RWPE2 (cell line): ENCODE measurements at regions not wholly inside any gene's neighbourhood (a gene's known extent, or its start where the extent isn't known, plus 50 kb on each side); places are given as distances from the start of the nearest gene placed in this dataset.

Source experiments
- ATAC-seq: fragments of 200-7000 bp; cut with Tn5 transposase; 3 replicates; pipeline ENCODE4 v1.9.1; 2021; ENCODE audit warnings: low read depth
- DNase-seq: peaks from one replicate; pipeline ENCODE4 v3.0.0-alpha.2; 2020; ENCODE audit warnings: low spot score
- H3K27ac ChIP-seq: fragments of 450-650 bp; 2 replicates; pipeline ENCODE4 v1.5.1; 2017; ENCODE audit warnings: mild to moderate bottlenecking; ENCODE audit not compliant: poor library complexity, severe bottlenecking
- H3K27me3 ChIP-seq: fragments of 250-450 bp; sonication (Bioruptor Pico); 2 replicates; pipeline ENCODE4 v1.5.1; 2021; ENCODE audit warnings: mild to moderate bottlenecking, moderate library complexity; ENCODE audit not compliant: insufficient read depth, poor library complexity, severe bottlenecking
- H3K36me3 ChIP-seq: fragments of 250-450 bp; sonication (Bioruptor Pico); 2 replicates; pipeline ENCODE4 v1.5.1; 2020; ENCODE audit warnings: low read depth, mild to moderate bottlenecking, moderate library complexity
- H3K4me1 ChIP-seq: fragments of 250-450 bp; sonication (Bioruptor Pico); 2 replicates; pipeline ENCODE4 v1.5.1; 2021; ENCODE audit warnings: mild to moderate bottlenecking, moderate library complexity; ENCODE audit not compliant: insufficient read depth, poor library complexity, severe bottlenecking
- H3K4me3 ChIP-seq: fragments of 250-450 bp; sonication (Bioruptor Pico); 2 replicates; pipeline ENCODE4 v1.5.1; 2021; ENCODE audit warnings: mild to moderate bottlenecking, moderate library complexity; ENCODE audit not compliant: severe bottlenecking
- H3K9me3 ChIP-seq: fragments of 250-450 bp; sonication (Bioruptor Pico); 2 replicates; pipeline ENCODE4 v1.5.1; 2021; ENCODE audit warnings: mild to moderate bottlenecking, moderate library complexity; ENCODE audit not compliant: severe bottlenecking
- TF ChIP-seq, protein P1 (sequence below): fragments of 450-650 bp; IDR thresholded peaks from one replicate; pipeline ENCODE4 v1.5.1; 2017; ENCODE audit warnings: mild to moderate bottlenecking, moderate library complexity; ENCODE audit not compliant: poor library complexity, severe bottlenecking

DNA sequence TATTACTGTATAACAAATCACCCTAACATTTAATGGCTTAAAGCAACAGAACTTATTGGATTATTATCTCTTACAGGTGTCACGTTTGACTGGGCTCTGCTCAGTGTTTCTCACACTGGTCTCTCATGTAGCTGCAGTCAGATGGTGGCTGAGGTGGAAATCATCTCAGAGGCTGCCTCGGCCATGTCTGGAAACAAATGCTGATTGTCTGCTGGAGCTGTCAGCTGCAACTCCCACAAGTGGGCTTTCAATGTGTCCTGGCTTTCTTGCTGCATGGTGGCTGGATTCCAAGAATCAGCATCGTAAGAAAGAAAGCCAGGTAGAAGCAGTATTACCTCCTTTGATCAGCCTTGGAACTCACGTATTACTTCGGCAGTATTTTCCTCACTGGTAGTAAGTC, 277.6 kb downstream of the SPANXN1 start:
- TF ChIP-seq, protein P1, sequence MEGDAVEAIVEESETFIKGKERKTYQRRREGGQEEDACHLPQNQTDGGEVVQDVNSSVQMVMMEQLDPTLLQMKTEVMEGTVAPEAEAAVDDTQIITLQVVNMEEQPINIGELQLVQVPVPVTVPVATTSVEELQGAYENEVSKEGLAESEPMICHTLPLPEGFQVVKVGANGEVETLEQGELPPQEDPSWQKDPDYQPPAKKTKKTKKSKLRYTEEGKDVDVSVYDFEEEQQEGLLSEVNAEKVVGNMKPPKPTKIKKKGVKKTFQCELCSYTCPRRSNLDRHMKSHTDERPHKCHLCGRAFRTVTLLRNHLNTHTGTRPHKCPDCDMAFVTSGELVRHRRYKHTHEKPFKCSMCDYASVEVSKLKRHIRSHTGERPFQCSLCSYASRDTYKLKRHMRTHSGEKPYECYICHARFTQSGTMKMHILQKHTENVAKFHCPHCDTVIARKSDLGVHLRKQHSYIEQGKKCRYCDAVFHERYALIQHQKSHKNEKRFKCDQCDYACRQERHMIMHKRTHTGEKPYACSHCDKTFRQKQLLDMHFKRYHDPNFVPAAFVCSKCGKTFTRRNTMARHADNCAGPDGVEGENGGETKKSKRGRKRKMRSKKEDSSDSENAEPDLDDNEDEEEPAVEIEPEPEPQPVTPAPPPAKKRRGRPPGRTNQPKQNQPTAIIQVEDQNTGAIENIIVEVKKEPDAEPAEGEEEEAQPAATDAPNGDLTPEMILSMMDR, result no peak
- H3K9me3 ChIP-seq, result no peaks in the 10 kb centered on the region
- no peak for ATAC-seq

DNA sequence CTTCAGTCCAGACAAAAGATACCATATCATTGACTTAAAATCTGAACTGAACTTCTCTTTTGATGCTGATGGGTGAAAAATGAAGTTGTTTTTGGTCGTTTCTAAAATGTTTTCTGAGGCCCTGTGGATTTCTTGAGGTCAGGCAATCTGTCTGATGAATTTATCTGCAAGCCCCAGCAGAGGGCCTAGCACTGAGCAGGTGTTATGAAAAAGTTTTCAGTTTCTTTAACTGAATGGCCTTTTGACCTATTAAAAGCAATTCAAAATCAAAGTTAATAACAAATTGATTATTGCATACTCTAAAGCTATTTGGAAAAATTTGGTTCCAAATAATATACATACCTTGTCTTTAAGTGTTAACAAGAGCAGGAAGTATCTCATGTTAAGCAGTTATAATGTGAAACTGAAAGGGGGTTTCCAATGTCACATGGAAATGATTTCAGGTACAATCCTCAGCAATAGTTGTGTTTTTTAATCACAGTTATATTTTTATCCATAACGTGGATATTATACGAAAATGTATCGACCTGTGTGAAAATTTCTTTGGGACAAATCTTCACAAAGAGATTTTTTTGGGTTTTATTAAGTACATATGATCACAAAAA, 285.0 kb downstream of the SPANXN1 start:
- H3K4me3 ChIP-seq, result no peak overlapping the region
- no peaks in the 10 kb centered on the region for H3K27me3 ChIP-seq
- TF ChIP-seq, protein P1, result no peak
- ATAC-seq, result no peak
- H3K4me1 ChIP-seq, result no peaks in the 10 kb centered on the region
- H3K36me3 ChIP-seq, result no peaks in the 10 kb centered on the region
- H3K27ac ChIP-seq, result no peak overlapping the region
- DNase-seq, result no peak
- H3K9me3 ChIP-seq, result no peaks in the 10 kb centered on the region

More for the DNA sequence above, 277.6 kb downstream of the SPANXN1 start:
- no peaks in the 10 kb centered on the region for H3K4me1 ChIP-seq
- no peaks in the 10 kb centered on the region for H3K36me3 ChIP-seq
- H3K4me3 ChIP-seq, result no peak overlapping the region
- DNase-seq, result no peak
- no peaks in the 10 kb centered on the region for H3K27me3 ChIP-seq
- no peak overlapping the region for H3K27ac ChIP-seq

DNA sequence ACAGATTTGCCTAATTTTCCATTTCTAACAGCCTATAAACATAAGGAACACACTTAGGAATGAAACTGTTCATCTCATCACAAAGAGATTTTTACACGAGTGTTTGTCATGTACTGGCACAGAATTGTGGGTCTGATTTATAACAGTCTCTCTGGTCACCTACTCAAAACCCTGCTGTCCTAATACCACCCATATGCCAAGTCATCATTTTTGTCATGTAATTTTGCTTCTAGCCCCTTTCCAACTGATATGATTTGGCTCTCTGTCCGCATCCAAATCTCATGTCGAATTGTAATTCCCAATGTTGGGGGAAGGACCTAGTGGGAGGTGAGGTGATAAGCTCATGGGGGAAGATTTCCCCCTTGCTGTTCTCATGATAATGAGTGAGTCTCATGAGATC, 284.1 kb upstream of the SLITRK2 start:
- Histone ChIP-seq H3K27ac (no peak overlapping the region), H3K27me3 (no peaks in the 10 kb centered on the region), H3K9me3 (no peaks in the 10 kb centered on the region), H3K36me3 (no peaks in the 10 kb centered on the region), H3K4me3 (no peak overlapping the region), H3K4me1 (no peaks in the 10 kb centered on the region)
- DNase-seq (no peak), ATAC-seq (no peak)
- TF ChIP-seq, protein P1, result no peak

DNA sequence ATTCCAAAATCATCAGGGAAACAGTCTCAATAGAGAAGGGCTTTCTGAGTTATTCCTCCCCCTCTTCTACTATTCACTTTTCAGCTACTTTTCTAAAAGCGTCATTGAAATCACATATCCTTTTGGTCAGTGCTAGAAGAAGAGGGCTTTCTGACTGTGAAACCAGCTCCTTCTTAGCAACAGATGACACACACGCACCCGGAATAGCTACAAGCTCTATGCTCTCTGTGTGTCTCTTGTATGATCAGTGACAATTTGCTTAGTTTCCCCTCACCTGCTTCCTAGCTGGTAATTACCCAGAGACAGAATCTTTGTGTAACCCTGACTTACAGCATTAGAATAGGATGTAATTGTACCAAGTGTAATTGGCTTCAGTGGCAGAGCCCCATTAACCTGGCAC, 268.1 kb upstream of the SLITRK2 start:
- TF ChIP-seq, protein P1, result no peak
- Histone ChIP-seq H3K9me3 (no peaks in the 10 kb centered on the region), H3K4me1 (no peaks in the 10 kb centered on the region), H3K27ac (no peak overlapping the region), H3K36me3 (no peaks in the 10 kb centered on the region), H3K27me3 (no peaks in the 10 kb centered on the region), H3K4me3 (no peak overlapping the region)
- ATAC-seq (no peak), DNase-seq (no peak)

DNA sequence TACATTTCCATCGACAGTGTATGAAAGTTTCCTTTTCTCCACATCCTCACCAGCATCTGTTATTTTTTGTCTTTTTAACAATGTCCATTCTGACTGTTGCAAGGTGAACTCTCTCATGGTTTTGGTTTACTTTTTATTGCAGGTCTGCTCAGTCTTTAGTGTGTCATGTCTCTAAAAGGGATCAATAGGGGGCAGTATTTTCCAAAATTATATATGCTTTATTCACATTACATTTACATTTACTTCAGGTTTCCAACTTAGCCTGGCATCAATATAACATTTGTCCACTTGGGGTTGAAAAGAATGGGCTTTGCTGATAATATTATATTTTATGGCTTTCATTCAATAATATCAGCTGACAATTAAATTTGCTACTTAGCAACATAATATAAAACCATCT, 265.0 kb upstream of the SLITRK2 start:
- ATAC-seq (no peak), DNase-seq (no peak)
- TF ChIP-seq, protein P1, result no peak

More for the DNA sequence above, 265.0 kb upstream of the SLITRK2 start:
- Histone ChIP-seq H3K27me3 (no peaks in the 10 kb centered on the region), H3K27ac (no peak overlapping the region), H3K9me3 (no peaks in the 10 kb centered on the region), H3K4me3 (no peak overlapping the region), H3K36me3 (no peaks in the 10 kb centered on the region), H3K4me1 (no peaks in the 10 kb centered on the region)
